Stimulated activated CD8-positive, alpha-beta memory T cell treated with anti-CD3 and anti-CD28 coated beads, Interleukin-12 subunit alpha, Interleukin-12 subunit beta, amount 100 ng/mL, for 24 hours (primary cell): ENCODE measurements at regions not wholly inside any gene's neighbourhood (a gene's known extent, or its start where the extent isn't known, plus 50 kb on each side); places are given as distances from the start of the nearest gene placed in this dataset.

Source experiments
- DNase-seq: peaks from one replicate; pipeline ENCODE4 v3.0.0-alpha.2; 2020; ENCODE audit errors: extremely low read depth

DNA sequence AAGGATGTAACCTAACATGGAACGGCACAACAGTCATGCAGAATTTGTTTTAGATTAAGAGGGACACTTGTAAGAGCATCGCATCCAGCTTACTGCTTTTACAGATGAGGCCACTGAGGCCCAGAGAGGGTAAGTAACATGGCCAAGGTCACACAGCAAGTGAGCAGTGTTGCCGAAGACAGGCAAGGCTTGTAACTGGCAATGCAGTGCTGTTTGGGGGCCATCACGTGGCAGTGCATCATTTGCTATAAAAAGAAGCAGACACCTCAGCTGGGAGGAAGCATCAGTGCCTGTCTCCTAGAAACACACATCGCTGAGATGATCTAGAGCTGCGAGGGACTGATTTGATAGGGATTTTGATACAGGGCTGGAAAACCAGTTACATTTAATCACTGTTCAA is 108.2 kb upstream of the PROK2 start:
- no peak for DNase-seq

DNA sequence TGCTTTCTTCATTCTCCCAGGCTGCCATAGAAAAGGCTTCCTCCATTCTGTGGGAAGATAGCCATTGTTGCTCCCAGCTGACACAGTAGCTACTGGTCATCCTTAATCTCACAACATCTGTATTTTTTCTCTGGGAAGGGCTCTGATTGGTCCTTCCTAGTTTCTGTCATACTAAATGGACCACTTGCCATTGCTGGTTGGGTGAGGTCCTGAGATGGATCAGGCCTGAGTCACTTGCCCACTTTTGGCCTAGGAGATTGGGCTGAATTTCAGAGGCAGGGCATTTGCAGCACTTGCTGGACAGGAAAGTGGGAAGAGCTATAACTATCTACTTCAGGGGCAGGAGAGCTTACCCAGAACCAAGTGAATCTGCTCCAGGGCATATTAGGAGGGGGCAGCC is 106.5 kb upstream of the PROK2 start:
- no peak for DNase-seq

DNA sequence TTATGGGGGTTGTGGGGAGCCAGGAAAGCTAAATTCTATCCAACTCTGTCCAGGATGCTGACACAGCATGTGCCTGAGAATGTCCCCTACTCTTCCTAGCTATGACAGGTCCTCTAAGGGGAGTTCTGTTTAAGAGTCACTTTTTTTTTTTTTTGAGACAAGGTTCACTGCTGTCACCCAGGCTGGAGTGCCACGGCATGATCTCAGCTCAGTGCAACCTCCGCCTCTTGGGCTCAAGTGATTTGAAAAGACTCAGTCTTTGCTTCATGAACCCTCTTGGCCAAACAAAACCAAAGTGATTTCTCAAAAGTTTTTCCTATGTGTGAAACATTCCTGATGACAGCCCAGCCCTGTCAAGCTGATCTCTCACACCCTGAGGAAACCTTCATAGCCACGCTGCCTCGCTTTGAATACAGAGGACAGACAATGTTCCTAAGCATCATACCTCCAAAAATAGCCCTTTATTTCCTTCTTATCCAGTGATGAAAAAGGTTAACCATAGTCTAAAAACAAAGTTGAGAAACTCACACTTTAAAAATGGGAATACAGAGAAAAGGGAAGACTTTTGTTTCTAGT is 105.5 kb upstream of the PROK2 start:
- no peak for DNase-seq

DNA sequence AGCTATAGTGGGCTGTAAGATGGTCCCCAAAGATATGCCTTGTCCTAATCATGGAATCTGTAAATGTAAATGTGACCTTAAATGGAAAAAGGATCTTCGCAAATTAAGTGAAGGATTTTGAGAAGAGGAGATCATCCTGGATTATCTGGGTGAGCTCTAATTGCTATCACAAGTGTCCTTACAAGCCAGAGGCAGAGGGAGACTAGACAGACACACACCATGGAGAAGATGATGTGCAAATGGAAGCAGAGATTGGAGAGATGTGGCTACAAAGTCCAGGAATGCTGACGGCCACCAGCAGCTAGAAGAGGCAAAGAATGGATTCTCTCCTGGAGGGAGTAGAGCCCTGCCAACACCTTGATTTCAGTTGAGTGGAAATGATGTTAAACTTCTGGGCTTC is 102.3 kb upstream of the PROK2 start:
- no peak for DNase-seq

DNA sequence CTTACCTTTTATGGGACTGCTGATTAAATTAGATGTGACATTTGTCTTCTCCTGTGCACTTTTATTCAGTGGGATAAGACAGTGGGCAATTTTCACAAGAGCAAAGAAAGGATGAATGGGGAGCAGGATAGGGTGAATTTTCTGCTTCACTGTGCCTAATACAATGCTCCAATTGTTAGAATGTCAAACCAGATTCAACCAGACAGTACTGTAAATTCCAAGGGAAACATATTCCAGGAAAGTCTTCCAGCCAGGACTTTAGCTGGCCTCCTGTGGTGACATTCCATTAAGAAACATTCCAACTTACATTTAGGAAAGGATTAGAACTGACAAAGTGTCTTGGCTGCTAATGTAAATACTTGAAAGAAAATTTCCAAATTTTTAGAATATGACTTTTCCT is 100.1 kb upstream of the PROK2 start:
- no peak for DNase-seq

DNA sequence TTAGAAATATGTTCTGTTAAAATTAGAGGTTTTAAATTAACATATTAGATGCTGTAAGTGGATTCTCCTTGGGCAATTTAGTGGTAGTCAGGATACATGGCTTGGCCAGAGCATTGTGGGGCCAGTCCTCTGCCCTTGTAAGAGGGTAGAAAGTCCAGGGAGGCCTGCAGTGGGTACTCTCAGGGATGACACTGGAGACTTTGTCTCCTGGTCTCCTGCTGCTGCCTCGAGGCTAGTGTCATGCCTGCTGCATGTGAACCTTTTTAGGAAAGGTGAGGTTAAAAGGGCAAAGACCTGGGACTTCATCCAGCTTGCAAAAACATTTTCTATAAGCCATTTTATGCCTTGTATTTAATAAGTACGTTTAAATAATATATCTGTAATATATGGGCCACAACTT is 96.8 kb upstream of the PROK2 start:
- no peak for DNase-seq

DNA sequence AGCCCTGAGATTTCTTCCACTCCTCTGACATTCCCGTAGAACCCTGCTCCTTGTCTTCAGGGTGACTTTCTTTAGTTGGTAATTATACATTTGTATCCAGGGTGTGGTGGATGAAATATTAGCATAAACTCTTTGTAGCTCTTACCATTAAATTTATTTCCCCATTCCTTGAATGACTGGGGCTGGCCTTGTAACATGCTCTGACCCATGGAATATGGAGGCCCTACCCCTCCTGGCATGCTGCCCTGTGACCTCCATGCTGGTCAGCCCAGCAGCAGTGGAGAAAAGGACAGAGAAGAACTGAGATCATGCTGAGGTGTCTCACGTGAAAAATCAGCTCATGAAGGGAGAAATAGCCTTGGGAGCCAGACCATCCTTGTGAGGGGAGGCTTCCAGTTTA is 96.1 kb upstream of the PROK2 start:
- DNase-seq = no peak

DNA sequence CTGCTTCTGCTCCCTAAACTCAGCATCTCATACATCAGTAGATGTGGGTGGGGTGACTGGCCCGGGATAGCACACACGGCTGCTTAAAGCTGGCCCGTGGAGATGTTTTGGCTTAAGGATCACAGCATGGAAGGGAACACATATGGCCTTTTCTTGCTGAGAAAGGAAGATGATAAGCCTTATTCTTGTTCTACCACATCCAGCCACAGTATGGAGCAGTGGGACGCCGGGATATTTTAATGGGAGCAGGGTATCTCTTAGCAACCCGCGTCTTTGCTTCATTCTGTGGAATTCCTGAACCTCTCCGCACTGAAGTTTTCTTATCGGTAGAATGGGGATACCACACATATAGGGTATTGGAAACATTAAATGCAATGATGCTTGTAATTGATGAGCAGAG is 94.1 kb upstream of the PROK2 start:
- DNase-seq = no peak

DNA sequence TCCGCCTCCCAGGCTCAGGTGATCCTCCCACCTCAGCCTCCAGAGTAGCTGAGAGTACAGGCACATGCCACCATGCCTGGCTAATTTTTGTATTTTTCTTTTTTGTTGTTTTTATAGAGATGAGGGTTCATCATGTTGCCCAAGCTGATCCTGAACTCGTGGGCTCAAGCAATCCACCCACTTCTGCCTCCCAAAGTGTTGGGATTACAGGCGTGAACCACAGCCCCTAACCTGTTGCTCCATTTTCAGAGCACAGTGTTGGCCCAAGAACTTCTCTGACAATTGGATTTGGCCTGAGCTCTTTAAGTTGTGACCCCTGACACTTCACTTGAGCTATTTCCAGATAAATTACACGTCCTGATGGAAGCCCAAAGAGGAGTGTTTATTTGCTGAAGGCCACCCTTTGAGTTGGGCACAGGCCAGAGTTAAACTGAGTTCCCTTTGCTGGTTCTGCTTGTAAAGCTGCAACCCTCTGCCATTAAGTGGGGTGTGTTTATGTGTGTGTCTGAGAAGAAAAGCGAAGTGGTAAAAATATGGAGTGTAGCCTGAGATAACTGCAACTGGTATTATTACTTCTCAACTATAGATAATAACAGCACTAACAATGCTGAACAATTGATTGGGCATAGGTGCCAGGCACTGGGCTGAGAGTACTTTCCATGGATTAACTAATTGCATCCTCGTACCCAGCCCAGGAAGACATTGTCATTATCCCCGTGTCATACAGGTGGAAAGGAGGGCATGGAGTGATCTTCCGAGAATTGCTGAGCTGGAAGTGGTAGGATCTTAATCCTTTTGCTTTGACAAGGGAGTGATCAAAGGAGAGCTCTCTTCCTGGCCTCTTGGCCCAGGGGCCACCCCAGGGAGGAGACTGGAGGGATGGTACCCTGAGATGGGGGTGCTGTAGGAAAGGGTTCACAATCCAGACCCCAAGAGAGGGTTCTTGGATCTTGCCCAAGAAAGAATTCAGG is 91.5 kb upstream of the PROK2 start:
- no peak for DNase-seq

DNA sequence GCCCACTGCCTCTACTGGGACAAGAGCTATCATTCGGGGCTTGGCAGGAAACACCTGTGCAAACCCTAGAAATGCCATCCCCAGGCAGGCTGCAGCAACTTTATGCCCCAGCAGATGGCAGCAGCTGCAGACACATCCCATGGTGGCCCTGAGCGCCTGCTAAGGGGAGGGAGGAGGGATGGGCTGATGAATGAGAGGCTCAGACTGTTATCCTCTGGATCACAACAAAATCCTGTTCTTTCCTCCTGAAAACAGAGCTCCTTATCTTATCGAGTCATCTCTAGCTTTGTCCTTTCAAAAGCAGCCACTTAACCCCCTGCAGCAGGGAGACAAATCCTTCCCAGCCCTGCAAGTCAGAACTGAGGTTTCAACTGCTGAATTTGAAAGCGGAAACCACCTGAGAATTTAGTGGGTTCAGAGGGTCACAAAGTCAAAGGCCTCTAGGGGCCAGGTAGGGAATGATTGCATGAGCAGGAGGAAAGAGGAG is 90.6 kb upstream of the PROK2 start:
- peak; percentile 47 for DNase-seq

DNA sequence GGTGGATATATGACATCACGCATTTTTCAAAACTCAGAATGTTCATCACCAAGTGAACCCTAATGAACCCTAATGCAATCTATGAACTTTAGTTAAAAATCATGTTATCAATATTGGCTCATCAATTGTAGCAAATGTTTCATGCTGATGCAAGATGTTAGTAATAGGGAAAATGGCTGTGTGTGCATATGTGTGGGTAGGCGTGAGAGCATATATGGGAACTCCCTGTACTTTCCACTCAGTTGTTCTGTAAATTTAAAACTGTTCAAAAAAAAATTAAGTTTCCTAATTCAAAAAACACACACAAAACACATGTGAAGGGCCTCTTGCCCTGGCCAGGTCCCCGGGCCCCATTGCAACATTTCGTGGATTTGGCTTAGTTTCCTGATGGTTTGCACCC is 89.7 kb upstream of the PROK2 start:
- no peak for DNase-seq

DNA sequence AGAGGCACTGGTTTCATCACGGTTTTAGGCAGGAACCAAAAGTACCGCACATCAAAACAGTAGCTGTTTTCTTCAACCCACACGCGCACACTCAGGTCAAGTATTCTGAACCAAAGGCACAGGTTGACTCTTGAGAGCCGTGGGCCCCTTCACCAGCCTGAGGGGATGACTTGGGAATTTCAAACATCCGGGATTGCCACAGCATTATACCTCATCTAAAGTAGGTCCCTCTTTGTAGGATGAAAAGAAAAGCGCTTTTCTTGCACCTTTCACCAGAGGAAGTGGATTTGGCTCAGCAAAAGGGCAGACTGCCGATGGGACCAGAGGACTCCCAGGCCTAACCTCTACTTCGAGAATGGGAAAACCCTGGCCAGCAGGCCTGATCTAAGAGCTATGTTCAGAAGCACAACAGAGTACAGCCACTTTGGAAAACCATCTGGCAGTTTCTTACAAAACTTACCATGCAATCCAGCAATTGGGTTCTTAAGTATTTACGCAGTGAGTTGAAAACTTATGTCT is 88.2 kb upstream of the PROK2 start:
- no peak for DNase-seq

DNA sequence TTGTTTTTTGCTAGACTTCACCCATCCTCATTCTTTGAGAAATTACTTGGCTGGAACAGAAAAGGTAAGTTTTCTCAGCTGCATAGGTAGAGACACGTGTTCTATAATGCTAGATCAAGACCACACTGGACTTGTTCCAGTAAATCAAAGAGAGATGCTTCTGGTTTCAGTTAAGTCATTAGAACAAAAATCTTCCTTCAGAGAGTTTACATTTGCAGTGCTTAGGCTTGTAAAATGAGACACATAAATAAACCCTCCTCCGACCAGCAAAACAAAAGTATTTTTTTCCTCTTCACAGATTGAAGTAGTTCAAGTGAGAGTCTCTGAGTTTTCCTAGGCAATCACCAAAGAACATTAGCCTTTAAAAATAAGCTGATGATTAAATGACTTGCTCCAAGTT is 87.3 kb upstream of the PROK2 start:
- no peak for DNase-seq

DNA sequence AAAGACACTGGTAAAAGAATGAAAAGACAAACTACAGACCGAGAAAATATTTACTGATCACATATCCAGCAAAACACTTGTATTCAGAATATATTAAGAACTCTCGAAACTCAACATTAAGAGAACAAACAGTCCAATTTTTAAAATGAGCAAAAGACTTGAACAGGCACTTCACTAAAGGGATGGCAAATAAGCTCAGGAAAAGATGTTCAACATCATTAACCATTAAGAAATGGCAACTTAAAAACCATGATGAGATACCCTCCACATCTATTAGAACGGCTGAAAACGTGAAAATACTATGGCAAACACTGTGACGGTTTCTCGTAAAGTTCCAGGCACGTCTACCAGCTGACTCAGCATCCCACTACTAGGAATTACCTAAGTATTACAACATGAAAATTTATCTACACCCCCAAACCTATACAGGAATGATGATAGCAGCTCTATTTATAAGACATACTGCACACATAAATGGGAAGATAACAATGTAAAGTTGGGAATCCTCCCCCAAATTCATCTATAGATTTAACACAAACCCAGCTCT is 86.1 kb upstream of the PROK2 start:
- no peak for DNase-seq

DNA sequence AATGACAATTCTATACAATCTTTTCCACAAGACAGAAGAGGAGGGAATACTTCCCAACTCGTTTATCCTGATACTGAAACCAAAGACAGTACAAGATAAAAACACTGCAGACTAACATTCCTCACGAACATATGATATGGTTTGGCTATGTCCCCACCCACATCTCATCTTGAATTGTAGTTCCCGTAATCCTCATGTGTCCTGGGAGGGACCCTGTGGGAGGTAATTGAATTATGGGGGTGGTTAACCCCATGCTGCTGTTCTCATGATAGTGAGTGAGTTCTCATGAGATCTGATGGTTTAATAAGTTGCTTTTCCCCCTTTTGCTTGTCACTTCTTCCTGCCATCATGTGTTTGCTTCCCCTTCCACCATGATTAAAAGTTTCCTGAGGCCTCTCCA is 83.9 kb upstream of the PROK2 start:
- no peak for DNase-seq

DNA sequence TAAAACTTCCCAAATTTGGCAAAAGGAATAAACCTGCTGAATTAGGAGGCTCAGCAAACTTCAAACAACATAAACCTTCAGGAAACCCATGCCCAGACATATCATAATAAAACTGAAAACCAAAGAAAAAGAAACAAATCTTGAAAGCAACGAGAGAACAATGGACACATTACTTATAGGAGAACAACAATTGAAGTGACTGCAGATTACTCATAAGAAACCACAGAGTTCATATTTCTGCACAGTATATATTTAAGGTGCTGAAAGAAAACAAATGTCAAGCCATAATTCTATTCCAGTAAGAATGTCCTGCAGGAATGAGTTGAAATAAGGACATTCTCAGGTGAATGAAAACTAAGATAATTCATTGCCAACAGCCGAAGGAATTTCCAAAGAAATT is 80.8 kb upstream of the PROK2 start:
- no peak for DNase-seq

DNA sequence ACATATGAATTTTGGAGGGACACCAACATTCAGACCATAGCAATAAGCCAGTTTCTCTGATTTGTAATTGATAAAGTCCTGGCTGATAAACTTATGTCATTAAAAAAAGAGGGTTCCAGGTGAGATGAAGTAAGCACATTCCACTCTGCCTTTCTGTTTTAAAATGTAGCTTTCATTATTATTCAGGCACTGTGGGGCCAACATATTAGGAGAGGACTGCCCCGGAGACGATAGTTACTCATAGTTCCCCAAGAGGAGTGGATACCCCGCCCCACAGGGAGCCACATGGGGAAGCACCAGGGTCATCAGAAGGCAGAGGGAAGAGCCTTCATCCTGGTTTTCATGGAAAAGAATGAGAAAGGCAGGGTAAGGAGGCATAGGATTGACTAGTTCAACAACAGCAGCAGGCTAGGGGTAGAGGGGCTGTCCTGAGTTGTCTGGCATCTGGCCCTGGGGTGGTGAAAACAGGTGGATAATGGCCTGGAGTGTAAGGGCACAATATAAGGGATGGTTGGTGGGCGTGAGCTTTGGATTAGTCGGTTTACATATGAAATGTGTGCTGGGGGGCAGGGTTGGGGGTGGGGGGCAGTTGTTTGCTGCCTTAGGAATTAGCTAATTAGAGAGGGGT is 78.7 kb upstream of the PROK2 start:
- DNase-seq = no peak

DNA sequence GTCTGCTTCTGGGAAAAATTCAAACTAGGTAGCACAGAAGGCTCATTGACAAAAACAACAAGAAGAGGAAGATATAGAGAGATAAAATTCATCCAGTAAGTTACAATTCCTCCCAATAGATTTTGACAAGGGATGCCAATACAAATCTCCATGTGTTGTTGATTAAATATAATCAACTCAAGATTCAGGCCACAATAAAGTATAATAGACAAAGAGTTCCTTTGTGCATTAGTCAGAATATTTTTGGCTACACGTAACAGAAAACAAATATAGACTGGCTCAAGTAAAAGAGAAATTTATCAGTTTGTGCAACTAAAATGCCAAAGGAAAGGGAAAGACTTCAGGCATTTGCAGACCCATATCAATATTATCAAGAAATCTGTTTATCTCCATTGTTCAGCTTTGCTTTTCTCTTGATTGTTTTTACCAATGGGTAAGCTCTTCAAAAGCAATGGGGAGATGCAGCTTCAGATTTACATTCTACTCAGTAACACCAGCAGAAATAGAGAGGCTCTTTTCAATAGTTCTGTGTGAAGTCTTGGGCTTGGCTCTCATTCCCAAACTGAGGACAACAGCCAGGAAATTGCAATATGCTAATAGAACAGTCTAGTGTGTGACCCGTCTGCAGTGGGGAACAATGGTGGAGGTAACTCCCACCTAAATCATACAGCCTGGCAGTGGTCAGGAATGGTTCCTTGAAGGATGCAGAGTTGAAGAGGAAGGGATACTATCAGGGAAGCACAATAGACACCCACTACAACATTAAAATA is 77.6 kb upstream of the PROK2 start:
- DNase-seq = no peak

DNA sequence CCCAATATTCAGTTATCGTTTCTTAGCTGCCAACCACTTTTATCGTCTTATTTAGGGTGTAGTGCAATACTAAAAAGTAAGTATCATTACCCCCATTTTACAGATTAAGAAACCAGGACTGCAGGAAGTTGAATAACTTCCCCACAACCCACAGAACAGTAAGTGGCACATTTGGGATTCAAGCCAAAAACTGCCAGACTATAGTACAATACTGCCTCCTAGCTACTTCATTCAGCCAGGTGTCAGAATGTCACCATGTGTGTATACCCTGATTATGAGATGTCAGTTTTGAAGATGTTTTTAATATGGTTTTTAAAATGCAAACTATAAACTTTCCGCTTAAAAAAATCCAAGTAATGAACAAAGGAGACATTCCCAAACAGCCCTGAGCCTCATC is 74.2 kb upstream of the PROK2 start:
- DNase-seq = no peak

DNA sequence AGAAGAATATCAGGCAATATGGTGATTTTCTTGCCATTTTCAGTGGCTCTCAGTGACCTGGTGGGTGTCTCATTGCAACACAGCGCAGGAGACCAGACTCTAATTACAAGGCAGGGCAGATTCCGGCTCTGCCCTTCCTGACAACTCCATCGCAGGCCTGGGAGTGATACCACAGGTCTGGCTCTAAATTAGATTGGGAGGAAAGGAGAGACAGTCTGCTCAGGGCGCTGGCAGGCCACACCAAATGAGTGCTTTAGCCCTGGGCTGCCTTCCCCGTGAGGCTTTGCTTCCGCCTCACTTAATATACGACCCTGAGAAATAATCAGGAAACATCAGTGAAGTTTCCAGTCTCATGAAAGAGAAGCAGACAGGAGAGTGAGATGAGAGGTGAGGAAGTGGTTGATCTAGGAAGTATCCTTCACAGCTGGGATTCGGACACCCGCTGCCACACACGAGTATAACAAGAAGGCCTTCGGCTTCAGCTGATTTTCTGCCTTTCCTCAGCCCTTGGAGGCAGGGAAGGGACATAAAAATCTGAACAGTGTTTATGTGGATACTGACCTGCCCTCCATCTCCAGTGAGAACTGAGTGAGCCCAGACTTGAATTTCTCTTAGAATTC is 73.7 kb upstream of the PROK2 start:
- no peak for DNase-seq

DNA sequence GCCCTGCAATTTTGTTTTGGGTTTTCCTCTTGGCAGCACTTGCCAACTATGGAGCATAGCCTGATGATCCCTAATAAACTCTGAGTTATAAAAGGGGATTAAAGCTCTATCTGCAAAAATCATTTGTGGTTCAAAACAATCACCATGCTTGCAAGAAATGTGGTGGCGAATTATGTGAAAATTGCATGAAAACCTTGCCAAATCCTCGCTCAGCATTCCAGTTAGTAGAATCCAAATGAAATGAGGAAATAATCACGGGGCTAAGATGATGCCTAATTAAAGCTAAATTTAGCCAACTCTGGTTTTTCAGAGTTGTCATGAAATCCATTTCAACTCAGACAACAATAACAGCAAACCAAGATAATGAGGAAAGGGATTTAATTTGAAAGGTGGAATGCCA is 73.0 kb upstream of the PROK2 start:
- DNase-seq = no peak
